Suprapubic skin (tissue), 3 donors: ENCODE measurements at regions not wholly inside any gene's neighbourhood (a gene's known extent, or its start where the extent isn't known, plus 50 kb on each side); places are given as distances from the start of the nearest gene placed in this dataset.

Source experiments
- CTCF ChIP-seq, 2 donors: fragments of 200-600 bp in 1 of 2; fragments of 450-650 bp in 1 of 2; sonication (generic) in 1 of 2; IDR thresholded peaks; one replicate each; pipeline ENCODE4 v1.5.1; 2016 to 2019; ENCODE audit warnings: antibody characterized with exemption in 2 of 2, mild to moderate bottlenecking in 1 of 2, moderate library complexity in 1 of 2
- POLR2A ChIP-seq, 2 donors: fragments of 450-650 bp; IDR thresholded peaks; one replicate each; pipeline ENCODE4 v1.6.1; 2017; ENCODE audit warnings: antibody characterized with exemption in 2 of 2, mild to moderate bottlenecking in 2 of 2, moderate library complexity in 2 of 2

- TF ChIP-seq CTCF (IDR thresholded peaks at IDR 0.05) (no peak), POLR2A (IDR thresholded peaks at IDR 0.05) (no peak)
Measured at GRCh38 chr12:90055071-90055470, 346.4 kb upstream of the ATP2B1 start.
